ENCODE measurements at regions not wholly inside any gene's neighbourhood (a gene's known extent, or its start where the extent isn't known, plus 50 kb on each side); places are given as distances from the start of the nearest gene placed in this dataset.

- H3K4me1 ChIP-seq (replicated peaks; ENCODE audit: insufficient read depth): 0 out of 2 replicates have a peak, but pooled peaks cover 8% of the 10 kb centered on the region
- no peak for DNase-seq
- no peaks in the 10 kb centered on the region for H3F3A ChIP-seq (ENCODE audit: insufficient read depth, low read depth)
- H3K9me3 ChIP-seq (ENCODE audit: insufficient read depth, low read depth): no peaks in the 10 kb centered on the region
- H2AFZ ChIP-seq: no peak overlapping the region
- ChIA-PET POLR2A (ENCODE audit: unreplicated experiment) (no interaction called here), CTCF (no interaction called here)
- H3K79me2 ChIP-seq (ENCODE audit: low read depth): no peaks in the 10 kb centered on the region
- H3K36me3 ChIP-seq (ENCODE audit: low read depth): no peaks in the 10 kb centered on the region
- no TSS peak for BruUV-seq (replicated peaks)
- H3K27me3 ChIP-seq (ENCODE audit: insufficient read depth, low read depth): no peaks in the 10 kb centered on the region
- no peaks in the 10 kb centered on the region for H4K20me1 ChIP-seq (ENCODE audit: insufficient read depth)
- H3K4me2 ChIP-seq: no peak overlapping the region
- no peaks in the 10 kb centered on the region for H3K9me2 ChIP-seq (ENCODE audit: insufficient read depth)
- no peak overlapping the region for H3K4me3 ChIP-seq
- no peak for TF ChIP-seq CTCF (conservative IDR thresholded peaks at IDR 0.05)
- H3K27ac ChIP-seq: no peak overlapping the region
- intact Hi-C loops (cut with micrococcal nuclease; ENCODE audit: unreplicated experiment): no loop called here
These were observed 212.4 kb downstream of the TLE3 start for GRCh38 chr15:69885173-69885955.

GRCh38 chr15:69887009-69887408 is 210.7 kb downstream of the TLE3 start:
- Histone ChIP-seq H3F3A (ENCODE audit: insufficient read depth, low read depth) (no peaks in the 10 kb centered on the region), H3K4me1 (replicated peaks; ENCODE audit: insufficient read depth) (no peaks in the 10 kb centered on the region), H3K79me2 (ENCODE audit: low read depth) (no peaks in the 10 kb centered on the region), H3K9me2 (ENCODE audit: insufficient read depth) (no peaks in the 10 kb centered on the region), H4K20me1 (ENCODE audit: insufficient read depth) (no peaks in the 10 kb centered on the region), H3K36me3 (ENCODE audit: low read depth) (no peaks in the 10 kb centered on the region), H2AFZ (no peak overlapping the region), H3K4me2 (no peak overlapping the region), H3K9me3 (ENCODE audit: insufficient read depth, low read depth) (no peaks in the 10 kb centered on the region), H3K27ac (no peak overlapping the region), H3K27me3 (ENCODE audit: insufficient read depth, low read depth) (no peaks in the 10 kb centered on the region), H3K4me3 (no peak overlapping the region)
- no peak for DNase-seq
- BruUV-seq (replicated peaks): no TSS peak
- no peak for TF ChIP-seq CTCF (conservative IDR thresholded peaks at IDR 0.05)
- ChIA-PET POLR2A (ENCODE audit: unreplicated experiment) (no interaction called here), CTCF (interaction anchor here (0.6 kb wide), 1 partner anchor 278 kb away, joined by 7 read pairs; no protein-coding TSS in a partner anchor)
- intact Hi-C loops (cut with micrococcal nuclease; ENCODE audit: unreplicated experiment): no loop called here

- intact Hi-C loops (cut with micrococcal nuclease; ENCODE audit: unreplicated experiment): no loop called here
- H3K27ac ChIP-seq: no peak overlapping the region
- H3K36me3 ChIP-seq (ENCODE audit: low read depth): no peaks in the 10 kb centered on the region
- H3K4me2 ChIP-seq: no peak overlapping the region
- no peak overlapping the region for H2AFZ ChIP-seq
- no peak for TF ChIP-seq CTCF (conservative IDR thresholded peaks at IDR 0.05)
- no peak for TF ChIP-seq EZH2 (IDR thresholded peaks at IDR 0.05; ENCODE audit: low read depth)
- no TSS peak for BruUV-seq (replicated peaks)
- H4K20me1 ChIP-seq (ENCODE audit: insufficient read depth): no peaks in the 10 kb centered on the region
- no peaks in the 10 kb centered on the region for H3K9me2 ChIP-seq (ENCODE audit: insufficient read depth)
- no peak overlapping the region for H3K4me3 ChIP-seq
- ChIA-PET POLR2A (ENCODE audit: unreplicated experiment) (no interaction called here), CTCF (interaction anchor here (0.6 kb wide), 1 partner anchor 279 kb away, joined by 7 read pairs; no protein-coding TSS in a partner anchor)
- H3K27me3 ChIP-seq (ENCODE audit: insufficient read depth, low read depth): no peaks in the 10 kb centered on the region
- DNase-seq: no peak
- no peaks in the 10 kb centered on the region for H3F3A ChIP-seq (ENCODE audit: insufficient read depth, low read depth)
- no peaks in the 10 kb centered on the region for H3K79me2 ChIP-seq (ENCODE audit: low read depth)
- no peaks in the 10 kb centered on the region for H3K4me1 ChIP-seq (replicated peaks; ENCODE audit: insufficient read depth)
- no peaks in the 10 kb centered on the region for H3K9me3 ChIP-seq (ENCODE audit: insufficient read depth, low read depth)
These were observed 210.2 kb downstream of the TLE3 start for GRCh38 chr15:69887553-69887952.

Data from PC-9 (cell line).